ENCODE measurements at regions not wholly inside any gene's neighbourhood (a gene's known extent, or its start where the extent isn't known, plus 50 kb on each side); places are given as distances from the start of the nearest gene placed in this dataset.
A peak's percentile ranks its signal among the peaks of the same experiment; 100 is the strongest.

- TF ChIP-seq CTCF (IDR thresholded peaks at IDR 0.05; ENCODE audit: low read depth, low read length), result no peak
- no peak overlapping the region for H3K4me3 ChIP-seq (replicated peaks in 1 of 2; ENCODE audit: low read depth in 2 of 2, low read length in 2 of 2)
- no peak for DNase-seq (ENCODE audit: low read depth in 2 of 2)
These were observed 161.7 kb downstream of the DHX15 start for GRCh38 chr4:24422644-24423043.

- peak; percentile 80 for DNase-seq (ENCODE audit: low read depth in 2 of 2)
- TF ChIP-seq CTCF (IDR thresholded peaks at IDR 0.05; ENCODE audit: low read depth, low read length), result peak; percentile 93
- H3K4me3 ChIP-seq (replicated peaks in 1 of 2; ENCODE audit: low read depth in 2 of 2, low read length in 2 of 2), result no peak overlapping the region
These were observed 164.9 kb downstream of the DHX15 start for GRCh38 chr4:24419181-24420034.

- no peak for TF ChIP-seq CTCF (IDR thresholded peaks at IDR 0.05; ENCODE audit: low read depth, low read length)
- peak; percentile 11 to 46 for DNase-seq (ENCODE audit: low read depth in 2 of 2)
- H3K4me3 ChIP-seq (replicated peaks in 1 of 2; ENCODE audit: low read depth in 2 of 2, low read length in 2 of 2), result no peak overlapping the region
These were observed 167.1 kb downstream of the DHX15 start for GRCh38 chr4:24417206-24417605.

- no peak overlapping the region for H3K4me3 ChIP-seq (replicated peaks in 1 of 2; ENCODE audit: low read depth in 2 of 2, low read length in 2 of 2)
- DNase-seq (ENCODE audit: low read depth in 2 of 2), result no peak
- TF ChIP-seq CTCF (IDR thresholded peaks at IDR 0.05; ENCODE audit: low read depth, low read length), result no peak
These were observed 168.1 kb downstream of the DHX15 start for GRCh38 chr4:24416293-24416692.

GRCh38 chr4:24413311-24413784, 171.0 kb downstream of the DHX15 start:
- no peak for DNase-seq (ENCODE audit: low read depth in 2 of 2)
- no peak for TF ChIP-seq CTCF (IDR thresholded peaks at IDR 0.05; ENCODE audit: low read depth, low read length)
- H3K4me3 ChIP-seq (replicated peaks in 1 of 2; ENCODE audit: low read depth in 2 of 2, low read length in 2 of 2), result no peak overlapping the region

- TF ChIP-seq CTCF (IDR thresholded peaks at IDR 0.05; ENCODE audit: low read depth, low read length), result no peak
- no peak overlapping the region for H3K4me3 ChIP-seq (replicated peaks in 1 of 2; ENCODE audit: low read depth in 2 of 2, low read length in 2 of 2)
- DNase-seq (ENCODE audit: low read depth in 2 of 2), result no peak
These were observed 172.5 kb downstream of the DHX15 start for GRCh38 chr4:24411806-24412205.

Data from cardiac fibroblast (primary cell).